SU-DHL-6 (cell line): ENCODE measurements at regions not wholly inside any gene's neighbourhood (a gene's known extent, or its start where the extent isn't known, plus 50 kb on each side); places are given as distances from the start of the nearest gene placed in this dataset.

Experiments
- EZH2phosphoT487 ChIP-seq: fragments of 200-600 bp; sonication (generic), shearing (Covaris generic); conservative IDR thresholded peaks from 2 replicates; pipeline ENCODE4 v1.6.1; 2018; ENCODE audit warnings: mild to moderate bottlenecking, antibody characterized with exemption, low read length, moderate library complexity, mixed read lengths
- TF ChIP-seq, protein P1 (sequence below): fragments of 200-600 bp; sonication (generic); IDR thresholded peaks from one replicate; pipeline ENCODE4 v1.5.1; 2017; ENCODE audit warnings: antibody characterized with exemption, mild to moderate bottlenecking, low read length, moderate library complexity; ENCODE audit not compliant: insufficient read depth, poor library complexity, severe bottlenecking

DNA sequence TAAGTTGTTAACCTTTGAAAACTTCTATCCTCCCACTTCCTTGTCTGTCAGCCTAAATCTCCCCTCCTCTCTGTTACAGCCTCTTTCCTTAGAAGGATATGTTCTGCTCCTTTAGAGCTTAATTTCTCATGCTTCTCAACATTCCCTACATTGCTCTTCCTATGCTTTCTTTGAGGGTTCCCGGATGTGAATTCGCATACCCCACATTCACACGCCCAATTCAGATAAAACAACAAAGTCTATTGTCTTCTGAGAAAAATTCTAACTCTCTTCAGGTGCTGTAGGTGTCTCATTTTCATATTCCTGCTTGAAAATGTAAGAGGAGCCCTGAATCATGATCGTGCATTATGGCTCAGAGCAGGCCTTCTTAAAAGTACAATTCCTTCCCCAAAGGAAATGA lies 171.8 kb upstream of the DPH6 start:
- TF ChIP-seq, protein P1, sequence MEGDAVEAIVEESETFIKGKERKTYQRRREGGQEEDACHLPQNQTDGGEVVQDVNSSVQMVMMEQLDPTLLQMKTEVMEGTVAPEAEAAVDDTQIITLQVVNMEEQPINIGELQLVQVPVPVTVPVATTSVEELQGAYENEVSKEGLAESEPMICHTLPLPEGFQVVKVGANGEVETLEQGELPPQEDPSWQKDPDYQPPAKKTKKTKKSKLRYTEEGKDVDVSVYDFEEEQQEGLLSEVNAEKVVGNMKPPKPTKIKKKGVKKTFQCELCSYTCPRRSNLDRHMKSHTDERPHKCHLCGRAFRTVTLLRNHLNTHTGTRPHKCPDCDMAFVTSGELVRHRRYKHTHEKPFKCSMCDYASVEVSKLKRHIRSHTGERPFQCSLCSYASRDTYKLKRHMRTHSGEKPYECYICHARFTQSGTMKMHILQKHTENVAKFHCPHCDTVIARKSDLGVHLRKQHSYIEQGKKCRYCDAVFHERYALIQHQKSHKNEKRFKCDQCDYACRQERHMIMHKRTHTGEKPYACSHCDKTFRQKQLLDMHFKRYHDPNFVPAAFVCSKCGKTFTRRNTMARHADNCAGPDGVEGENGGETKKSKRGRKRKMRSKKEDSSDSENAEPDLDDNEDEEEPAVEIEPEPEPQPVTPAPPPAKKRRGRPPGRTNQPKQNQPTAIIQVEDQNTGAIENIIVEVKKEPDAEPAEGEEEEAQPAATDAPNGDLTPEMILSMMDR = no peak
- no peak for TF ChIP-seq EZH2phosphoT487
